ENCODE measurements at regions not wholly inside any gene's neighbourhood (a gene's known extent, or its start where the extent isn't known, plus 50 kb on each side); places are given as distances from the start of the nearest gene placed in this dataset.

DNA sequence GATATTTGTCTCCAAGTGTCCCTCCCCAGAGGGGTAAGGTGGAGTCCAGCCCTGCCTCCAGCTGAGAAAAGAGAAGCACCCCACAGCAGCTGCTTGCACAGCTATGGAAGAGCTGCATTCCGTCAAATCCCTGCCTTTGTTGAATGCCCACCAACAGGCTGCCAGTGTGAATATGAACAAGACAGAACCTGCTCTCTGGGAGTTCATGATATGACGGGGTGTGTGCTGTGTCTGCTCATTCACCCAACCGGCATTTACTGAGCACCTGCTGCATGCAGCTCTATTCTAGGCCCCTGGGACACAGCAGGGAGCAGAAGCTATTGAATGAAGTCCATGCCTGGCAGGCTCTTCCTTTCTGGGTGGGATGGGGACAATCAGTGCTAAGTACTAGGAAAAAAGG is 238.8 kb downstream of the GADD45G start:
- intact Hi-C loops (cut with micrococcal nuclease; ENCODE audit: unreplicated experiment) = no loop called here
- TF ChIP-seq, protein P1, sequence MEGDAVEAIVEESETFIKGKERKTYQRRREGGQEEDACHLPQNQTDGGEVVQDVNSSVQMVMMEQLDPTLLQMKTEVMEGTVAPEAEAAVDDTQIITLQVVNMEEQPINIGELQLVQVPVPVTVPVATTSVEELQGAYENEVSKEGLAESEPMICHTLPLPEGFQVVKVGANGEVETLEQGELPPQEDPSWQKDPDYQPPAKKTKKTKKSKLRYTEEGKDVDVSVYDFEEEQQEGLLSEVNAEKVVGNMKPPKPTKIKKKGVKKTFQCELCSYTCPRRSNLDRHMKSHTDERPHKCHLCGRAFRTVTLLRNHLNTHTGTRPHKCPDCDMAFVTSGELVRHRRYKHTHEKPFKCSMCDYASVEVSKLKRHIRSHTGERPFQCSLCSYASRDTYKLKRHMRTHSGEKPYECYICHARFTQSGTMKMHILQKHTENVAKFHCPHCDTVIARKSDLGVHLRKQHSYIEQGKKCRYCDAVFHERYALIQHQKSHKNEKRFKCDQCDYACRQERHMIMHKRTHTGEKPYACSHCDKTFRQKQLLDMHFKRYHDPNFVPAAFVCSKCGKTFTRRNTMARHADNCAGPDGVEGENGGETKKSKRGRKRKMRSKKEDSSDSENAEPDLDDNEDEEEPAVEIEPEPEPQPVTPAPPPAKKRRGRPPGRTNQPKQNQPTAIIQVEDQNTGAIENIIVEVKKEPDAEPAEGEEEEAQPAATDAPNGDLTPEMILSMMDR (IDR thresholded peaks at IDR 0.05; ENCODE audit: insufficient read depth in 1 of 2, low read depth in 1 of 2, low read length in 1 of 2, severe bottlenecking in 1 of 2, unreplicated experiment in 1 of 2) = no peak
- Histone ChIP-seq H3K4me1 (no peaks in the 10 kb centered on the region), H3K4me3 (ENCODE audit: low read depth, low read length) (no peak overlapping the region), H3K9me3 (no peaks in the 10 kb centered on the region), H3K27me3 (replicated peaks; ENCODE audit: control insufficient read depth, insufficient read depth, low read length) (no peaks in the 10 kb centered on the region), H3K36me3 (ENCODE audit: control insufficient read depth, insufficient read depth, low read length) (no peaks in the 10 kb centered on the region)
- Mint-ChIP-seq H3K36me3 (ENCODE audit: insufficient read depth, unreplicated experiment) (no peaks in the 10 kb centered on the region), H3K4me1 (ENCODE audit: low read depth, unreplicated experiment) (peaks cover 6% of the 10 kb centered on the region), H3K27ac (ENCODE audit: unreplicated experiment) (no peak overlapping the region), H3K9me3 (ENCODE audit: unreplicated experiment) (no peaks in the 10 kb centered on the region), H3K4me3 (ENCODE audit: unreplicated experiment) (no peak overlapping the region), H3K27me3 (ENCODE audit: insufficient read depth, unreplicated experiment) (no peaks in the 10 kb centered on the region)
- no peak for DNase-seq
- BruUV-seq (replicated peaks) = no TSS peak
- ChIA-PET POLR2A (no interaction called here), CTCF (no interaction called here)

DNA sequence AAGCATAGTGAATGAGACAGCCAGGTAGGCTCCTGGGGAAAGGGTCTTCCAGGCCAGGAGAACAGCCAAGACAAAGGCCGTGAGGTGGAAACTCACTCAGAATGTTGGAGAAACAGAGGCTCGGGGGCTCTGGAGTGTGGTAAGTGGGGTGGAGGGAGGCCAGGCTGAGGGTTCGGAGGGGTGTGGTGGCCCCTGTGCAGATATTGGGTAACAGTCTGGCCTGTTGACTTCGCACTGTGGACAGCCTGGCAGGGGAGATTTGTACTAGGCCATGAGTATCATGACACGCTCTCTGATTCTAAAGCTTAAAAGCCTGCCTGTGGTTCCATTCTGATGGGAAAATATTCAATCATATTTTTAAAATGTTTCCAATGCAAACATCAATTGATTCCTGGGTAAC is 239.3 kb downstream of the GADD45G start:
- ChIA-PET POLR2A (no interaction called here), CTCF (no interaction called here)
- Histone ChIP-seq H3K9me3 (no peaks in the 10 kb centered on the region), H3K4me3 (ENCODE audit: low read depth, low read length) (no peak overlapping the region), H3K4me1 (no peaks in the 10 kb centered on the region), H3K36me3 (ENCODE audit: control insufficient read depth, insufficient read depth, low read length) (no peaks in the 10 kb centered on the region), H3K27me3 (replicated peaks; ENCODE audit: control insufficient read depth, insufficient read depth, low read length) (no peaks in the 10 kb centered on the region)
- no peak for DNase-seq
- Mint-ChIP-seq H3K36me3 (ENCODE audit: insufficient read depth, unreplicated experiment) (no peaks in the 10 kb centered on the region), H3K27me3 (ENCODE audit: insufficient read depth, unreplicated experiment) (no peaks in the 10 kb centered on the region), H3K9me3 (ENCODE audit: unreplicated experiment) (no peaks in the 10 kb centered on the region), H3K27ac (ENCODE audit: unreplicated experiment) (no peak overlapping the region), H3K4me3 (ENCODE audit: unreplicated experiment) (no peak overlapping the region), H3K4me1 (ENCODE audit: low read depth, unreplicated experiment) (peaks cover 6% of the 10 kb centered on the region)
- intact Hi-C loops (cut with micrococcal nuclease; ENCODE audit: unreplicated experiment) = no loop called here
- BruUV-seq (replicated peaks) = no TSS peak
- TF ChIP-seq, protein P1 (IDR thresholded peaks at IDR 0.05; ENCODE audit: insufficient read depth in 1 of 2, low read depth in 1 of 2, low read length in 1 of 2, severe bottlenecking in 1 of 2, unreplicated experiment in 1 of 2) = no peak

DNA sequence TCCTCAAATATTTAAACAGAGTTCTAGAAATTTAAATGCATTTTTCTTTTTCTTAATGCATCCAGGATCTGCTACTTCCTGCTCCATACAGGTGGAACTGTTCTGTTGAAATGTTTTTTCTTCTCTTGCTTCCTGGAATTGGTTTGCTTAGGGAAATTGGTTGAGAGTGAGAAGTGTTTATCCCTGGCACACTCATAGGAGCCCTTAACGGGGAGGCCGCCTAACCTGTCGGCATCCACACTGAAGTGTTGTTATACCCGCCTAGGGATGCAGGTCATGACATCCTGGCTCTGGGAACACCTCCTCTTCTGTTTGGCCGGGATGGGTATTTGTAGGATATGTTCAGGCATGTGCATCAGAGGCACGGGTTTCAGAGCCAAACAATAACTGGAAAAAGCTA is 239.7 kb downstream of the GADD45G start:
- POLR2A ChIA-PET = no interaction called here
- Histone ChIP-seq H3K36me3 (ENCODE audit: control insufficient read depth, insufficient read depth, low read length) (no peaks in the 10 kb centered on the region), H3K27me3 (replicated peaks; ENCODE audit: control insufficient read depth, insufficient read depth, low read length) (no peaks in the 10 kb centered on the region), H3K4me3 (ENCODE audit: low read depth, low read length) (no peak overlapping the region), H3K4me1 (no peaks in the 10 kb centered on the region), H3K9me3 (no peaks in the 10 kb centered on the region)
- BruUV-seq (replicated peaks) = no TSS peak
- Mint-ChIP-seq H3K27ac (ENCODE audit: unreplicated experiment) (no peak overlapping the region), H3K4me1 (ENCODE audit: low read depth, unreplicated experiment) (peaks cover 6% of the 10 kb centered on the region), H3K9me3 (ENCODE audit: unreplicated experiment) (no peaks in the 10 kb centered on the region), H3K27me3 (ENCODE audit: insufficient read depth, unreplicated experiment) (no peaks in the 10 kb centered on the region), H3K36me3 (ENCODE audit: insufficient read depth, unreplicated experiment) (no peaks in the 10 kb centered on the region), H3K4me3 (ENCODE audit: unreplicated experiment) (no peak overlapping the region)
- TF ChIP-seq, protein P1 (IDR thresholded peaks at IDR 0.05; ENCODE audit: insufficient read depth in 1 of 2, low read depth in 1 of 2, low read length in 1 of 2, severe bottlenecking in 1 of 2, unreplicated experiment in 1 of 2) = no peak
- no peak for DNase-seq
- CTCF ChIA-PET = no interaction called here
- intact Hi-C loops (cut with micrococcal nuclease; ENCODE audit: unreplicated experiment) = no loop called here

All from Caco-2 (cell line).